ENCODE measurements at regions not wholly inside any gene's neighbourhood (a gene's known extent, or its start where the extent isn't known, plus 50 kb on each side); places are given as distances from the start of the nearest gene placed in this dataset.
A peak's percentile ranks its signal among the peaks of the same experiment; 100 is the strongest.

- no peak for TF ChIP-seq CTCF (IDR thresholded peaks at IDR 0.05; ENCODE audit: poor library complexity, severe bottlenecking)
- Histone ChIP-seq H3K4me1 (ENCODE audit: insufficient read depth, poor library complexity, severe bottlenecking) (peaks cover 46% of the 10 kb centered on the region), H3K4me3 (ENCODE audit: severe bottlenecking) (no peak overlapping the region), H3K27me3 (ENCODE audit: insufficient read depth, poor library complexity, severe bottlenecking) (no peaks in the 10 kb centered on the region), H3K27ac (ENCODE audit: poor library complexity, severe bottlenecking) (peak overlapping the region; percentile 85), H3K36me3 (ENCODE audit: low read depth) (no peaks in the 10 kb centered on the region), H3K9me3 (ENCODE audit: severe bottlenecking) (no peaks in the 10 kb centered on the region)
- no peak for ATAC-seq (ENCODE audit: low read depth)
- no peak for DNase-seq (ENCODE audit: low spot score)
Measured at GRCh38 chr18:61950371-61950770, 57.6 kb upstream of the RNF152 start.

GRCh38 chr18:61949946-61950345 is 57.1 kb upstream of the RNF152 start:
- TF ChIP-seq CTCF (IDR thresholded peaks at IDR 0.05; ENCODE audit: poor library complexity, severe bottlenecking): no peak
- no peaks in the 10 kb centered on the region for H3K27me3 ChIP-seq (ENCODE audit: insufficient read depth, poor library complexity, severe bottlenecking)
- H3K4me1 ChIP-seq (ENCODE audit: insufficient read depth, poor library complexity, severe bottlenecking): peaks cover 46% of the 10 kb centered on the region
- H3K36me3 ChIP-seq (ENCODE audit: low read depth): no peaks in the 10 kb centered on the region
- DNase-seq (ENCODE audit: low spot score) (peak; percentile 74), ATAC-seq (ENCODE audit: low read depth) (peak; percentile 80)
- H3K4me3 ChIP-seq (ENCODE audit: severe bottlenecking): no peak overlapping the region
- H3K27ac ChIP-seq (ENCODE audit: poor library complexity, severe bottlenecking): peak overlapping the region; percentile 85
- no peaks in the 10 kb centered on the region for H3K9me3 ChIP-seq (ENCODE audit: severe bottlenecking)

GRCh38 chr18:61948846-61949438 is 56.1 kb upstream of the RNF152 start:
- ATAC-seq (ENCODE audit: low read depth): no peak
- H3K4me1 ChIP-seq (ENCODE audit: insufficient read depth, poor library complexity, severe bottlenecking): peaks cover 46% of the 10 kb centered on the region
- no peaks in the 10 kb centered on the region for H3K36me3 ChIP-seq (ENCODE audit: low read depth)
- no peak for DNase-seq (ENCODE audit: low spot score)
- no peak for TF ChIP-seq CTCF (IDR thresholded peaks at IDR 0.05; ENCODE audit: poor library complexity, severe bottlenecking)
- no peak overlapping the region for H3K4me3 ChIP-seq (ENCODE audit: severe bottlenecking)
- H3K27ac ChIP-seq (ENCODE audit: poor library complexity, severe bottlenecking): peak overlapping the region; percentile 85
- H3K9me3 ChIP-seq (ENCODE audit: severe bottlenecking): no peaks in the 10 kb centered on the region
- no peaks in the 10 kb centered on the region for H3K27me3 ChIP-seq (ENCODE audit: insufficient read depth, poor library complexity, severe bottlenecking)

- Histone ChIP-seq H3K27ac (ENCODE audit: poor library complexity, severe bottlenecking) (peak overlapping the region; percentile 85), H3K9me3 (ENCODE audit: severe bottlenecking) (no peaks in the 10 kb centered on the region), H3K4me3 (ENCODE audit: severe bottlenecking) (no peak overlapping the region), H3K27me3 (ENCODE audit: insufficient read depth, poor library complexity, severe bottlenecking) (no peaks in the 10 kb centered on the region), H3K36me3 (ENCODE audit: low read depth) (no peaks in the 10 kb centered on the region), H3K4me1 (ENCODE audit: insufficient read depth, poor library complexity, severe bottlenecking) (peaks cover 46% of the 10 kb centered on the region)
- TF ChIP-seq CTCF (IDR thresholded peaks at IDR 0.05; ENCODE audit: poor library complexity, severe bottlenecking): no peak
- no peak for DNase-seq (ENCODE audit: low spot score)
- no peak for ATAC-seq (ENCODE audit: low read depth)
Measured at GRCh38 chr18:61948281-61948741, 55.5 kb upstream of the RNF152 start.

- peaks cover 38% of the 10 kb centered on the region for H3K4me1 ChIP-seq (ENCODE audit: insufficient read depth, poor library complexity, severe bottlenecking)
- TF ChIP-seq CTCF (IDR thresholded peaks at IDR 0.05; ENCODE audit: poor library complexity, severe bottlenecking): no peak
- no peaks in the 10 kb centered on the region for H3K36me3 ChIP-seq (ENCODE audit: low read depth)
- no peaks in the 10 kb centered on the region for H3K9me3 ChIP-seq (ENCODE audit: severe bottlenecking)
- H3K4me3 ChIP-seq (ENCODE audit: severe bottlenecking): no peak overlapping the region
- no peak overlapping the region for H3K27ac ChIP-seq (ENCODE audit: poor library complexity, severe bottlenecking)
- ATAC-seq (ENCODE audit: low read depth) (no peak), DNase-seq (ENCODE audit: low spot score) (no peak)
- H3K27me3 ChIP-seq (ENCODE audit: insufficient read depth, poor library complexity, severe bottlenecking): no peaks in the 10 kb centered on the region
Measured at GRCh38 chr18:61946449-61946848, 53.6 kb upstream of the RNF152 start.

All from RWPE2 (cell line).